ENCODE measurements at regions not wholly inside any gene's neighbourhood (a gene's known extent, or its start where the extent isn't known, plus 50 kb on each side); places are given as distances from the start of the nearest gene placed in this dataset.

- DNase-seq (ENCODE audit: low spot score), result no peak
- H3K4me3 ChIP-seq (ENCODE audit: low read depth, low read length, poor library complexity, severe bottlenecking), result no peak overlapping the region
- H3K27me3 ChIP-seq (replicated peaks; ENCODE audit: insufficient read depth, low read depth, low read length, poor library complexity), result no peaks in the 10 kb centered on the region
- intact Hi-C loops (cut with micrococcal nuclease; ENCODE audit: unreplicated experiment), result no loop called here
- no peak for TF ChIP-seq EZH2 (IDR thresholded peaks at IDR 0.05; ENCODE audit: borderline replicate concordance, low read depth, low read length, poor library complexity, severe bottlenecking)
- TF ChIP-seq CTCF (conservative IDR thresholded peaks at IDR 0.05; ENCODE audit: low read depth, low read length), result no peak
- peaks cover 10% of the 10 kb centered on the region for H3K9me3 ChIP-seq (ENCODE audit: low read depth, low read length, poor library complexity, severe bottlenecking)
- no TSS peak for BruUV-seq (replicated peaks)
- H3K36me3 ChIP-seq (ENCODE audit: insufficient read depth, low read length, poor library complexity, severe bottlenecking), result no peaks in the 10 kb centered on the region
- ChIA-PET CTCF (no interaction called here), POLR2A (ENCODE audit: low non-redundant PET) (no interaction called here)
- no peaks in the 10 kb centered on the region for H3K4me1 ChIP-seq (ENCODE audit: insufficient read depth, low read length, poor library complexity, severe bottlenecking)
- no peak overlapping the region for H3K27ac ChIP-seq (ENCODE audit: low read depth, low read length, poor library complexity, severe bottlenecking)
Measured at GRCh38 chr19:28027116-28027515, 1185.8 kb downstream of the UQCRFS1 start.

- POLR2A ChIA-PET (ENCODE audit: low non-redundant PET), result no interaction called here
- Histone ChIP-seq H3K4me3 (ENCODE audit: low read depth, low read length, poor library complexity, severe bottlenecking) (no peak overlapping the region), H3K27me3 (replicated peaks; ENCODE audit: insufficient read depth, low read depth, low read length, poor library complexity) (no peaks in the 10 kb centered on the region), H3K9me3 (ENCODE audit: low read depth, low read length, poor library complexity, severe bottlenecking) (peaks cover 10% of the 10 kb centered on the region), H3K36me3 (ENCODE audit: insufficient read depth, low read length, poor library complexity, severe bottlenecking) (no peaks in the 10 kb centered on the region), H3K27ac (ENCODE audit: low read depth, low read length, poor library complexity, severe bottlenecking) (no peak overlapping the region), H3K4me1 (ENCODE audit: insufficient read depth, low read length, poor library complexity, severe bottlenecking) (no peaks in the 10 kb centered on the region)
- intact Hi-C loops (cut with micrococcal nuclease; ENCODE audit: unreplicated experiment), result no loop called here
- no TSS peak for BruUV-seq (replicated peaks)
- TF ChIP-seq CTCF (conservative IDR thresholded peaks at IDR 0.05; ENCODE audit: low read depth, low read length), result no peak
- no peak for TF ChIP-seq EZH2 (IDR thresholded peaks at IDR 0.05; ENCODE audit: borderline replicate concordance, low read depth, low read length, poor library complexity, severe bottlenecking)
- DNase-seq (ENCODE audit: low spot score), result no peak
- CTCF ChIA-PET, result no interaction called here
Measured at GRCh38 chr19:28026636-28027035, 1186.3 kb downstream of the UQCRFS1 start.

- intact Hi-C loops (cut with micrococcal nuclease; ENCODE audit: unreplicated experiment), result no loop called here
- peaks cover 11% of the 10 kb centered on the region for H3K9me3 ChIP-seq (ENCODE audit: low read depth, low read length, poor library complexity, severe bottlenecking)
- no TSS peak for BruUV-seq (replicated peaks)
- no peak overlapping the region for H3K27ac ChIP-seq (ENCODE audit: low read depth, low read length, poor library complexity, severe bottlenecking)
- no peaks in the 10 kb centered on the region for H3K27me3 ChIP-seq (replicated peaks; ENCODE audit: insufficient read depth, low read depth, low read length, poor library complexity)
- no peaks in the 10 kb centered on the region for H3K4me1 ChIP-seq (ENCODE audit: insufficient read depth, low read length, poor library complexity, severe bottlenecking)
- no peaks in the 10 kb centered on the region for H3K36me3 ChIP-seq (ENCODE audit: insufficient read depth, low read length, poor library complexity, severe bottlenecking)
- ChIA-PET POLR2A (ENCODE audit: low non-redundant PET) (no interaction called here), CTCF (no interaction called here)
- TF ChIP-seq CTCF (conservative IDR thresholded peaks at IDR 0.05; ENCODE audit: low read depth, low read length) (no peak), EZH2 (IDR thresholded peaks at IDR 0.05; ENCODE audit: borderline replicate concordance, low read depth, low read length, poor library complexity, severe bottlenecking) (no peak)
- H3K4me3 ChIP-seq (ENCODE audit: low read depth, low read length, poor library complexity, severe bottlenecking), result no peak overlapping the region
- DNase-seq (ENCODE audit: low spot score), result no peak
Measured at GRCh38 chr19:28024920-28025319, 1188.0 kb downstream of the UQCRFS1 start.
